ENCODE measurements at regions not wholly inside any gene's neighbourhood (a gene's known extent, or its start where the extent isn't known, plus 50 kb on each side); places are given as distances from the start of the nearest gene placed in this dataset.

- no peak for TF ChIP-seq POLR2A (IDR thresholded peaks at IDR 0.05)
- TF ChIP-seq, protein P1, sequence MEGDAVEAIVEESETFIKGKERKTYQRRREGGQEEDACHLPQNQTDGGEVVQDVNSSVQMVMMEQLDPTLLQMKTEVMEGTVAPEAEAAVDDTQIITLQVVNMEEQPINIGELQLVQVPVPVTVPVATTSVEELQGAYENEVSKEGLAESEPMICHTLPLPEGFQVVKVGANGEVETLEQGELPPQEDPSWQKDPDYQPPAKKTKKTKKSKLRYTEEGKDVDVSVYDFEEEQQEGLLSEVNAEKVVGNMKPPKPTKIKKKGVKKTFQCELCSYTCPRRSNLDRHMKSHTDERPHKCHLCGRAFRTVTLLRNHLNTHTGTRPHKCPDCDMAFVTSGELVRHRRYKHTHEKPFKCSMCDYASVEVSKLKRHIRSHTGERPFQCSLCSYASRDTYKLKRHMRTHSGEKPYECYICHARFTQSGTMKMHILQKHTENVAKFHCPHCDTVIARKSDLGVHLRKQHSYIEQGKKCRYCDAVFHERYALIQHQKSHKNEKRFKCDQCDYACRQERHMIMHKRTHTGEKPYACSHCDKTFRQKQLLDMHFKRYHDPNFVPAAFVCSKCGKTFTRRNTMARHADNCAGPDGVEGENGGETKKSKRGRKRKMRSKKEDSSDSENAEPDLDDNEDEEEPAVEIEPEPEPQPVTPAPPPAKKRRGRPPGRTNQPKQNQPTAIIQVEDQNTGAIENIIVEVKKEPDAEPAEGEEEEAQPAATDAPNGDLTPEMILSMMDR (IDR thresholded peaks at IDR 0.05): no peak
These were observed 267.5 kb downstream of the OGFRL1 start for GRCh38 chr6:71556141-71556540.
